ENCODE measurements at regions not wholly inside any gene's neighbourhood (a gene's known extent, or its start where the extent isn't known, plus 50 kb on each side); places are given as distances from the start of the nearest gene placed in this dataset.

GRCh38 chr20:11734431-11734830 lies 183.3 kb upstream of the BTBD3 start:
- no peak overlapping the region for H3K4me3 ChIP-seq (ENCODE audit: low read length)
- DNase-seq (ENCODE audit: low read depth) = no peak
- TF ChIP-seq CTCF (conservative IDR thresholded peaks at IDR 0.05; ENCODE audit: low read depth, low read length) = no peak

- no peak overlapping the region for H3K4me3 ChIP-seq (ENCODE audit: low read length)
- DNase-seq (ENCODE audit: low read depth) = no peak
- TF ChIP-seq CTCF (conservative IDR thresholded peaks at IDR 0.05; ENCODE audit: low read depth, low read length) = no peak
These were observed 178.8 kb upstream of the BTBD3 start for GRCh38 chr20:11738852-11739251.

GRCh38 chr20:11740975-11741374 lies 176.7 kb upstream of the BTBD3 start:
- H3K4me3 ChIP-seq (ENCODE audit: low read length) = no peak overlapping the region

GRCh38 chr20:11745145-11745544 lies 172.5 kb upstream of the BTBD3 start:
- DNase-seq (ENCODE audit: low read depth) = no peak
- TF ChIP-seq CTCF (conservative IDR thresholded peaks at IDR 0.05; ENCODE audit: low read depth, low read length) = no peak

More at GRCh38 chr20:11740975-11741374, 176.7 kb upstream of the BTBD3 start:
- no peak for TF ChIP-seq CTCF (conservative IDR thresholded peaks at IDR 0.05; ENCODE audit: low read depth, low read length)
- DNase-seq (ENCODE audit: low read depth) = no peak

DNA sequence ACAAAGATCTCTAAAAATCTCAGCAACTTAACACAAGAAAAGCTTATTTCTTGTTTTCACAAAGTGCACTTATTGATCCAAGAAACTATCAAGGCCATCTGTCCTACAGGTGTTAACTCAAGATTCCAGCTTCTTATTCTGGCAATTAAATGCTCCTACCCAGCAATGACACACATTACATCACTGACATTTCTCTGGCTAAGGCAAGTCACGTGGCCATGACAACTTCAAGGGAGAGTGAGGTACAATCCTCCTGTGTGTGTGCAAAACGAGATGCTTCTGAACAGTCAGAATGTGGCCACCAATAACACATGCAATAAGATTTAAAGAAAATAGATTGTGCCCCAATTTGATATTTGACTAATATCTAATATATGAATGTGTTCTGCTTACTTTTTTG lies 169.3 kb upstream of the BTBD3 start:
- H3K4me3 ChIP-seq (ENCODE audit: low read length) = no peak overlapping the region
- DNase-seq (ENCODE audit: low read depth) = no peak
- no peak for TF ChIP-seq CTCF (conservative IDR thresholded peaks at IDR 0.05; ENCODE audit: low read depth, low read length)

More at GRCh38 chr20:11745145-11745544, 172.5 kb upstream of the BTBD3 start:
- H3K4me3 ChIP-seq (ENCODE audit: low read length) = no peak overlapping the region

GRCh38 chr20:11752336-11752735 lies 165.4 kb upstream of the BTBD3 start:
- no peak for DNase-seq (ENCODE audit: low read depth)
- no peak overlapping the region for H3K4me3 ChIP-seq (ENCODE audit: low read length)
- TF ChIP-seq CTCF (conservative IDR thresholded peaks at IDR 0.05; ENCODE audit: low read depth, low read length) = no peak

DNA sequence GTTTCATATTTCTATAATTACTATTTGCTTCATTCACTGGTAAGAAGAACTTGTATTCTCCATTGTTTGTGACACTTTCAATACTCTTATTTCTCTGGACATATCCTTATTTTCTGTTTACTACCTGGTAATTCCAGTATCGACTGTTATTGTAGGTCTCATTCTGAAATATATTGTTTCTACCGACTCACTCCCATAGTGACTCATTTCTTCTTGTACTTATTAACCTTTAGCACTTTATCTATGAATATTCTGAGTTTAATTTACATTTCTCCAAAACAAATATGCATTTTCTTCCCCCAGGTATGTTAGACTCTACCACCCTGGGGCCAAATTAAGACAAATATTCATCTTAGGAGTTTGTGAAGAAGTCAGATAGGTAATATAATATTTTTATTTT lies 164.5 kb upstream of the BTBD3 start:
- TF ChIP-seq CTCF (conservative IDR thresholded peaks at IDR 0.05; ENCODE audit: low read depth, low read length) = no peak
- no peak overlapping the region for H3K4me3 ChIP-seq (ENCODE audit: low read length)
- DNase-seq (ENCODE audit: low read depth) = no peak
